ENCODE measurements at regions not wholly inside any gene's neighbourhood (a gene's known extent, or its start where the extent isn't known, plus 50 kb on each side); places are given as distances from the start of the nearest gene placed in this dataset.

DNA sequence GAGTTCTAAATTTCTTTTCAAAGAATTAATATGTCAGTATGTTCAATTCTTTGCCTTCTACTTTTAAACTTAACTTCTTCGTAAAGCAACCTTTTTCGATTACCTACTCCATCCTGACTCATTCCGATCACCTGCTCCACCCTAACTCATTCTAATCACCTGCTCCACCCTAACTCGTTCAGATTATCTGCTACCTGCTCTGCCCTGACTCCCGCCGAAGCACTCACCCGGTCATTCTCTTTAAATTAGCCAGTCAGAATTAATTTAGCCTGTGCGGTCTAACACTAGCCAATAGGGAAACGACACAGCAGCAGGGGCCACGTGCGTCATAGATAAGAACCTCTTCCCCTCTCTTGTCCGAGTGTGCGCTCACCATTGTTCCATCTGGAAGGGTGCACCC is 60.1 kb upstream of the SH3RF1 start:
- TF ChIP-seq, protein P1, sequence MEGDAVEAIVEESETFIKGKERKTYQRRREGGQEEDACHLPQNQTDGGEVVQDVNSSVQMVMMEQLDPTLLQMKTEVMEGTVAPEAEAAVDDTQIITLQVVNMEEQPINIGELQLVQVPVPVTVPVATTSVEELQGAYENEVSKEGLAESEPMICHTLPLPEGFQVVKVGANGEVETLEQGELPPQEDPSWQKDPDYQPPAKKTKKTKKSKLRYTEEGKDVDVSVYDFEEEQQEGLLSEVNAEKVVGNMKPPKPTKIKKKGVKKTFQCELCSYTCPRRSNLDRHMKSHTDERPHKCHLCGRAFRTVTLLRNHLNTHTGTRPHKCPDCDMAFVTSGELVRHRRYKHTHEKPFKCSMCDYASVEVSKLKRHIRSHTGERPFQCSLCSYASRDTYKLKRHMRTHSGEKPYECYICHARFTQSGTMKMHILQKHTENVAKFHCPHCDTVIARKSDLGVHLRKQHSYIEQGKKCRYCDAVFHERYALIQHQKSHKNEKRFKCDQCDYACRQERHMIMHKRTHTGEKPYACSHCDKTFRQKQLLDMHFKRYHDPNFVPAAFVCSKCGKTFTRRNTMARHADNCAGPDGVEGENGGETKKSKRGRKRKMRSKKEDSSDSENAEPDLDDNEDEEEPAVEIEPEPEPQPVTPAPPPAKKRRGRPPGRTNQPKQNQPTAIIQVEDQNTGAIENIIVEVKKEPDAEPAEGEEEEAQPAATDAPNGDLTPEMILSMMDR (conservative IDR thresholded peaks at IDR 0.05 in 1 of 2, IDR thresholded peaks at IDR 0.05 in 1 of 2; ENCODE audit: low read depth in 1 of 2, low read length in 2 of 2): no peak
- no peak for TF ChIP-seq EZH2 (IDR thresholded peaks at IDR 0.05; ENCODE audit: low read length, missing control alignments)
